AG09319 (cell line): ENCODE measurements at regions not wholly inside any gene's neighbourhood (a gene's known extent, or its start where the extent isn't known, plus 50 kb on each side); places are given as distances from the start of the nearest gene placed in this dataset.

Source experiments
- DNase-seq: peaks from one replicate; pipeline ENCODE4 v3.0.0-alpha.2; 2010; ENCODE audit warnings: low read depth; ENCODE audit errors: extremely low read depth
- TF ChIP-seq, protein P1 (sequence below): IDR thresholded peaks from 2 replicates; pipeline ENCODE4 v1.5.1; 2011; ENCODE audit warnings: low read depth, mild to moderate bottlenecking, inconsistent platforms, low read length, moderate library complexity

DNA sequence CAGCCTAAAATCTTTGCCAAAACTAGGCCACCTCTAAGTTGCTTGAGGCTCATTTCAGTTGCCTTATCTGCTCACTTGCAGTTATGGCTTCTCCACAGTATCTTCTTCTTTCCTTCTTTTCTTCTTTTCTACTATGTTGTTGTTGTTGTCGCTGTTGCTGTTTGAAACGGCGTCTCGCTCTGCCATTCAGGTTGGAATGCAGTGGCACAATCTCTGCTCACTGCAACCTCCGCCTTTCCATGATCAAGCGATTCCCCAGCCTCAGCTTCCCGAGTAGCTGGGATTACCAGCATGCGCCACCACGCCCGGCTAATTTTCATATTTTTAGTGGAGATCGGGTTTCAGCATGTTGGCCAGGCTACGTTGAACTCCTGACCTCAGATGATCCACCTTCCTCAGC, 210.8 kb upstream of the NR2F2 start:
- no peak for DNase-seq
- TF ChIP-seq, protein P1, sequence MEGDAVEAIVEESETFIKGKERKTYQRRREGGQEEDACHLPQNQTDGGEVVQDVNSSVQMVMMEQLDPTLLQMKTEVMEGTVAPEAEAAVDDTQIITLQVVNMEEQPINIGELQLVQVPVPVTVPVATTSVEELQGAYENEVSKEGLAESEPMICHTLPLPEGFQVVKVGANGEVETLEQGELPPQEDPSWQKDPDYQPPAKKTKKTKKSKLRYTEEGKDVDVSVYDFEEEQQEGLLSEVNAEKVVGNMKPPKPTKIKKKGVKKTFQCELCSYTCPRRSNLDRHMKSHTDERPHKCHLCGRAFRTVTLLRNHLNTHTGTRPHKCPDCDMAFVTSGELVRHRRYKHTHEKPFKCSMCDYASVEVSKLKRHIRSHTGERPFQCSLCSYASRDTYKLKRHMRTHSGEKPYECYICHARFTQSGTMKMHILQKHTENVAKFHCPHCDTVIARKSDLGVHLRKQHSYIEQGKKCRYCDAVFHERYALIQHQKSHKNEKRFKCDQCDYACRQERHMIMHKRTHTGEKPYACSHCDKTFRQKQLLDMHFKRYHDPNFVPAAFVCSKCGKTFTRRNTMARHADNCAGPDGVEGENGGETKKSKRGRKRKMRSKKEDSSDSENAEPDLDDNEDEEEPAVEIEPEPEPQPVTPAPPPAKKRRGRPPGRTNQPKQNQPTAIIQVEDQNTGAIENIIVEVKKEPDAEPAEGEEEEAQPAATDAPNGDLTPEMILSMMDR, result no peak

DNA sequence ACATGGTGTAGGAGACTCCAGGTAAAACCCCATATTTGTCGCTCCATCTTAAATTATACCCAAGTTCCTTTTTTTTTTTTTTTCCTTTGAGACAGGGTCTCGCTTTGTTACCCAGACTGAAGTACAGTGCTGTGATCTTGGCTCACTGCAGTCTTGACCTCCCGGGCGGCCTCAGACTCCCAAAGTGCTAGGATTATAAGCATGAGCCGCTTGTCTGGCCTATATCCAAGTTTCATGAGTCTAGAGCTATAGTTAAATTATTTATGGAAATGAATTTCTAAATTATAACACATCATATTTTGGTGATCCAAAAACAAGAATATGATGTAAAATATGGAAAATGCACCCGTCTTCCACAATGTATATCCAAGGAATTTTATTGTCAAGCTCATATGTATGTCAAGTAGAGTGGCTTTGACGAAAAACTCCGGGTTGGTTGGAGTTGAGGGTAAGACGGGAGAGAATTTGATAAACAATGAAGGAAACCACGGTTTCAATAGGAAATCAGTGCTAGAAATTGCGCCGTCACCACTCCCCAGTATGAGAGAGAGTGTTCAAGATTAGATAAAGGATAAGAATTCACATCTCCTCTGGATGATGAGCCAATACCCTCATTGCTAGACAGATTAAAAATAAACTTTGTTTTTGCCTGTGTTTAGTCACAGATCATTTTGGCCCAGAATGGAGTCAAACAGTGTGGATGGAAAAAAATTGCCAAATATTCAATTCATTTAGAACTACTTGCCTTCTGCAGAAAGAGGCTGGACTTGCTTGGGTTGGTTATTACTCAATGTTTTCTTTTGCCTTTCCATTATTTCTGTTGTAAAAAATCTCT, 209.2 kb upstream of the NR2F2 start:
- DNase-seq, result no peak
- TF ChIP-seq, protein P1, result no peak

DNA sequence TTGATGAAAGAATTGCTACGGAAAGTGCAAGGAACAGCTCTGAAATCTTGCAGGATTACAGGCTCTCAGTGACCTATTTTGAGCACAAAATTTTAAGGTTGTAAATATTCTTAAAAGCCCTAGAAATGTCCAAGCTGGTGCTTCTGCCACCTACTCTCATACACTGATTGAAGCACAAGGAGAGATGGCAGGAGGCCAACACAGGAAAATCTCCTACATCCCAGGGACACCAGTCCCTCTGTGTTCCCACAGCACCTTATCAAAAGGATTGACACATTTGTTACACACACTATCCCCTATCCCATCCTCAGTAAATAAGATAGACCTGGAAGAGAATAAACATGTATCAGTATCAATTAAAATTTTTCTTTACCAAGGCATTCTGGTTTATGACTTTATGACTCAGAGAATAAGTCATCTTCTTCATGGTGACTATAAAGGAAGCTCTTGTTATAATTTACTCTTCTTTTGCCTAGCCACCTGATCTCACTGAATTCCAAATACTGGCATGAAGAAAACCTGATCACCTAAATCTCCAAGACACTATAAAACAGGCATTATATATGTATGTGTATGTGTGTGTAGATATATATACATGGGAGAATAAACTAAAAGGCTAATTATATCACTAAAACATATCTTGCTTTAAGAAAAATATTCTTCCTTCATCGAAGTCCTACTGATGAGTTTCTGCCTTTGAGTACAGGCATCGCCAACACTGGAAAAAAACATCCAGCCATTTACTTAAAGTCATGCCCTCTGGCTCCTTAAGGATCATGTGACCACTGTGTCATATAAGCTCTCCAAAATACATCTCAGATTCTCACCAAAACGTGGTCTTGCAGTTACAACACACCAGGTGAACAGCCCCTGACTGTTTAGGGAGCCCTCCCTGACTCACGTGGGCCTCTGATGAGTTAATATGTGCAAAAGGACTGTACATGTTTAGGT, 208.1 kb upstream of the NR2F2 start:
- TF ChIP-seq, protein P1, result no peak
- no peak for DNase-seq

DNA sequence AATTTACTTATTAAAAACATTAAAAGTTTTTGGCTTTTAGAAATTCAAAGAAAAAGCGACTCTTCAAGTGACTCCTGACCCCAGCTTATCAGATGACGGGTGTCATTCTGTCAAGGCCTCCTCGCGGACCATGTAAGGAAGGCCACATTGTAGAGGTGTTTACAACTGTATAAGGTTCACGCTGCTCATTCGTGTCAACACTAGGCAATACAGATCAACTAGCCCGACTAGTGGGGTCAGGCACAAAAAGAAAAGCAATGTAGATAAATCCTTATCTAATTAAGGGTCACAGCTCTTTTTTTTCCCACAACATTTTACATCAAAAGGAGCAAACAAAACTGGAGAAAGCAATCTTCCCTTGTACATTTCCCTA, 207.5 kb upstream of the NR2F2 start:
- no peak for DNase-seq
- TF ChIP-seq, protein P1, result no peak

DNA sequence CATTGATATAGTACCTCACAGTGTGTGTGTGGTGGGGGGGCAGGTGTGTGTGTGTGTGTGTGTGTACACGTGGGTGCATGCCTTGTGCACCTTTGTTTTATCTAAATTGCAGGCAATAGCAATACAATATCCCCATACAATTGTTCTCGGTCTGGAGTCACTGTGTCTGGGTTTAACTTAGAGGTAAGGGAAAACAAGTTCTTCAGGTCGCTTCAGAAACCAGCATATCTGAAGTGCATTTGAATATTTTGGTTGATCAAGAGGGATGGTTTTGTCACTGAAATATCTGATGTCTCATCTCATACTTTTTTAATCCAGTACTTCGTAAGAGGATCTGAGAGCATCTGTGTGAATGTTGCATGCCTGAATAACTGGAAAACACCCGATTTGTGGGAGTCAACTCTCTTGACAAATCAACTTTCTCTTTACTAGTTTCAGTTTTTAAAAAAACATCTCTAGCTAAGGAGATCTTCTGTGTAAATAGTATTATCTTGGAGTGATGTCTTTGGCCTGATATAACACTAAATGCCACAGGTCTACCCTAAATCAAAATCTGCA, 206.8 kb upstream of the NR2F2 start:
- TF ChIP-seq, protein P1, result no peak
- DNase-seq, result no peak

DNA sequence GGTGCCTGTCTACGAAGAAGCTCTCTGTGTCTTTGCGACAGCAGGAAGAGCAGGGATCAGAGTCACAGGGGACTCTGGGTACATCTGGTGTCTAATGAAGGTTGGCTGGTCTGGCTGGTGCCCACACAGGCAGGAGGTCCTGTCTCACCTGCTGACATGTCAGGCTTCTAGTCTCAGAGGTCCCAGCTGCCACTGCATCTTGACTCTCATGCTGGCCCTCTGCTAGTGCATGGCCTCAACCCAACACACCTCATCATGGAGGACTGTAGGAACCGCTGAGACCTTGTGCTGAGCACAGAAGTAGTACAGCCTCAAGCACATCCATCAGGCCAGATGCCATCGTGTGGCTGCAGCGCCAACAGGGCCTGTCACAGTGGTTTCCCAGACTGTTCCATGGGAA, 206.1 kb upstream of the NR2F2 start:
- DNase-seq, result no peak
- TF ChIP-seq, protein P1, result no peak
